Activated T-cell treated with anti-CD3 and anti-CD28 coated beads, Interleukin-2, amount 50 U/mL, for 24 hours (primary cell): ENCODE measurements at regions not wholly inside any gene's neighbourhood (a gene's known extent, or its start where the extent isn't known, plus 50 kb on each side); places are given as distances from the start of the nearest gene placed in this dataset.

Experiments
- DNase-seq: peaks from one replicate; pipeline ENCODE4 v3.0.0-alpha.2; 2020
- H3K27ac Mint-ChIP-seq: 2 replicates; pipeline ENCODE4 v1.8.0; 2020; ENCODE audit warnings: mild to moderate bottlenecking, mixed read lengths
- H3K27me3 Mint-ChIP-seq: 2 replicates; pipeline ENCODE4 v1.8.0; 2020; ENCODE audit warnings: mixed read lengths
- H3K36me3 Mint-ChIP-seq: 2 replicates; pipeline ENCODE4 v1.8.0; 2020; ENCODE audit warnings: low read depth, mixed read lengths
- H3K4me1 Mint-ChIP-seq: 2 replicates; pipeline ENCODE4 v1.8.0; 2020; ENCODE audit warnings: low read depth, mixed read lengths
- H3K4me3 Mint-ChIP-seq: 2 replicates; pipeline ENCODE4 v1.8.0; 2020; ENCODE audit warnings: mild to moderate bottlenecking, moderate library complexity, mixed read lengths
- H3K9me3 Mint-ChIP-seq: 2 replicates; pipeline ENCODE4 v1.8.0; 2020; ENCODE audit warnings: mixed read lengths

DNA sequence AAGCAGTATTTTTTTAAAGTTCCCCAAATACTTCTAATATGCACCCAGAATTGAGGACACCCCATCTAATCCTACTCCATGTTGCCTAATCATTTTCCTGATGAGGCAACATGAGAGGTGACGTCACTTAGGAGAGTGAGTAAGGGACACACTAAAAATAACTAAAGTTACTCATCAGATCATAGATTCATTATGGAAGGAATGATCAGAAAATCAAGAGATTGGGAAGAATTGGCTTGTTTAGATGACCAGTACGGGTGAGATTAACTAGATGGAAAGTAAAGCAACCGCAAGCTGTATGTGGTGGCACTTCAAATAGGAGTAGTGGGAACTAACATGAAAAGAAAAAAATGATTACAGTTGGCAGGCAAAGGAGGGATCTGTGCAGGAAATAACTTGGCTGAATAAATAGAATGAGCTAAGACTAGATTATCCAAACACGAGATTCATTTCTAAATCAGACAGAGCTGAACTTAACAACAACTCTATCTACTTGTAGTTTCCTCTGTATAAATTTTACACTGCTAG lies 61.4 kb upstream of the CXADR start:
- H3K4me1 Mint-ChIP-seq = peaks cover 8% of the 10 kb centered on the region
- no peak overlapping the region for H3K4me3 Mint-ChIP-seq
- peaks cover 5% of the 10 kb centered on the region for H3K27me3 Mint-ChIP-seq

DNA sequence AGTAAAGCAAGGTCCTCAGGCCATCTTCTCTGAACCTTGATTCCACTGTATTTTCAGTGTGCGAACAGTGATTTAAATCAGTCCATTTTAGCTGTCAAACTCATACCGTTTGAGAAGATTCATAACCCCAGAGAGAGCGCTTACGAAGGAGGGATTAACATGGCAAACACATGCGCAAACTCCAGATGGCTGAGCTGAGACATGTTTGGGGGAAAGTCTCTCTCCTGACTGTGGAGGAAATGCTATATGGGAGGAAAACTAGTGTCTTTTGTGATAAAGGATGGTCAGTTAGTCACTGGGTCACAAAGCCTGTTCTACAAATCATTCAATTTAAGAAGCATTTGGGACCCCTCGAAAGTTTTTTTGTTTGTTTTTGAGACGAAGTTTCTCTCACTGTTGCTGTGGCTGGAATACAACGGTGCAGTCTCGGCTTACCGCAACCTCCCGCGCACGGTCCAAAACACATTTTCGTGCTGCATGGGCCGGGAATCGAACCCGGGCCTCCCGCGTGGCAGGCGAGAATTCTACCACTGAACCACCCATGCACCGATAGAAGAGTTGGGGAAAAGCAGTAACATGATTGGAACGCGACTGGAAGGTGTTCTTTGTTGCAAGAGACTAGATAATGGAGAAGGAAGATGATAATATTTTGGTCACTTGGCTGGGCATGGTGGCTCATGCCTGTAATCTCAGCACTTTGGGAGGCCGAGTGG lies 58.4 kb upstream of the CXADR start:
- Mint-ChIP-seq H3K27me3 (peaks cover 15% of the 10 kb centered on the region), H3K27ac (peak overlapping the region; percentile 94), H3K4me3 (peak overlapping the region; percentile 64), H3K36me3 (no peaks in the 10 kb centered on the region), H3K4me1 (peaks cover 8% of the 10 kb centered on the region), H3K9me3 (no peaks in the 10 kb centered on the region)
- DNase-seq = peak; percentile 72

More for the DNA sequence above, 61.4 kb upstream of the CXADR start:
- no peaks in the 10 kb centered on the region for H3K9me3 Mint-ChIP-seq
- no peak overlapping the region for H3K27ac Mint-ChIP-seq
- no peaks in the 10 kb centered on the region for H3K36me3 Mint-ChIP-seq
- no peak for DNase-seq

DNA sequence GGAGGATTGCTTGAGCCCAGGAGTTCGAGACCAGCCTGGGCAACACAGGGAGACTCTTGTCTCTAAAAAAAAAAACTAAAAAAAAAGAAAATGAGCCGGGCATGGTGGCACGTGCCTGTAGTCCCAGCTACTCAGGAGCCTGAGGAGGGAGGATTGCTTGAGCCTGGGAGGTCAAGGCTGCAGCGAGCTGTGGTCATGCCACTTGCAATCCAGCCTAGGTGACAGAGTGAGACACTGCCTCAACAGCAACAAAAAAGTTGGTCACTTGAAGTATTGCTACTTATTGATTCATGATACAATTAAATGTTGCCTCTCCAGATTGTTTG lies 57.9 kb upstream of the CXADR start:
- no peaks in the 10 kb centered on the region for H3K36me3 Mint-ChIP-seq
- H3K27me3 Mint-ChIP-seq = peaks cover 16% of the 10 kb centered on the region
- H3K9me3 Mint-ChIP-seq = no peaks in the 10 kb centered on the region
- H3K4me3 Mint-ChIP-seq = peak overlapping the region; percentile 64
- no peak overlapping the region for H3K27ac Mint-ChIP-seq
- DNase-seq = no peak
- peaks cover 8% of the 10 kb centered on the region for H3K4me1 Mint-ChIP-seq

- Mint-ChIP-seq H3K27me3 (peaks cover 16% of the 10 kb centered on the region), H3K27ac (no peak overlapping the region), H3K4me1 (peaks cover 8% of the 10 kb centered on the region), H3K9me3 (no peaks in the 10 kb centered on the region), H3K36me3 (no peaks in the 10 kb centered on the region), H3K4me3 (no peak overlapping the region)
- no peak for DNase-seq
These were observed 57.4 kb upstream of the CXADR start for GRCh38 chr21:17455451-17455850.

GRCh38 chr21:17458279-17458678 lies 54.6 kb upstream of the CXADR start:
- Mint-ChIP-seq H3K4me1 (peaks cover 8% of the 10 kb centered on the region), H3K27ac (no peak overlapping the region), H3K4me3 (no peak overlapping the region), H3K27me3 (peaks cover 16% of the 10 kb centered on the region), H3K9me3 (no peaks in the 10 kb centered on the region), H3K36me3 (no peaks in the 10 kb centered on the region)
- DNase-seq = no peak

- no peak for DNase-seq
These were observed 52.7 kb upstream of the CXADR start for GRCh38 chr21:17460094-17460493.

DNA sequence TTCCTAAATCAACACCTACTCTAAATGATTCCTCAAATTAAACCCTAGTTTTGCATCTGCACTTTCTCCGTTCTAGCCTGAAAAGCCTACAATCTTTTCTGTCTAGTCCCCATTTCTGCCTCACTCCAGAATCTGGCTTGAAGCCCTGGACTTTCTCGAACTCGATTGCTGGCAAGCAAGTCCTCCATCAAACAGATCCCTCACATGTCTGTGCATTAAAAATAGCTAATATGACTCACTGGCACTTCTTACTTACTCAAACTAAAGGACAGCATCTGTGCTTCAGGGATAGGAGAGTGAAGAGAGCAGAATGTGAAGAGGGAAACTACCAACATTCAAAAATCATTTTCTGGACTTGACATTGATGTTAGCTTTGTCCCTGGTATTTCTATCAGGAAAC lies 51.8 kb upstream of the CXADR start:
- Mint-ChIP-seq H3K36me3 (no peaks in the 10 kb centered on the region), H3K27me3 (peaks cover 11% of the 10 kb centered on the region), H3K4me3 (no peak overlapping the region), H3K9me3 (no peaks in the 10 kb centered on the region), H3K4me1 (no peaks in the 10 kb centered on the region), H3K27ac (no peak overlapping the region)
- no peak for DNase-seq

More at GRCh38 chr21:17460094-17460493, 52.7 kb upstream of the CXADR start:
- peaks cover 11% of the 10 kb centered on the region for H3K27me3 Mint-ChIP-seq
- no peak overlapping the region for H3K4me3 Mint-ChIP-seq
- H3K4me1 Mint-ChIP-seq = no peaks in the 10 kb centered on the region
- H3K36me3 Mint-ChIP-seq = no peaks in the 10 kb centered on the region
- H3K27ac Mint-ChIP-seq = no peak overlapping the region
- H3K9me3 Mint-ChIP-seq = no peaks in the 10 kb centered on the region

DNA sequence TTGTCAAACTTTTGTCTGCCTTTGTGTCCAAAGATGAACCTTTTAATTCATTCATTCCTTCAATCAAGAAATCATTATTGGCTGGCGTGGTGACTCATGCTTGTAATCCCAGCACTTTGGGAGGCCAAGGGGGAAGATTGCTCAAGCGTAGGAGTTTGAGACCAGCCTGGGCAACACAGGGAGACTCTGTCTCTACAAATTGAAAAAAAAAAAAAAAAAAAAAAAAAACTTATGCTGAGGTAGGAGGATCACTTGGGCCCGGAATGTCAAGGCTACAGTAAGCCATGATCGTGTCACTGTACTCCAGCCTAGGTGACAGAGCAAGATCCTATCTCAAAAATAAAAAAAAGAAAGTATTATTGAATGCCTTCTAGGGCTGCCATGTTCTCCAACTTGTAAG lies 51.3 kb upstream of the CXADR start:
- Mint-ChIP-seq H3K9me3 (no peaks in the 10 kb centered on the region), H3K36me3 (no peaks in the 10 kb centered on the region), H3K27me3 (peaks cover 11% of the 10 kb centered on the region), H3K4me1 (no peaks in the 10 kb centered on the region), H3K27ac (no peak overlapping the region), H3K4me3 (no peak overlapping the region)
- DNase-seq = no peak

GRCh38 chr21:17462276-17462981 lies 50.4 kb upstream of the CXADR start:
- Mint-ChIP-seq H3K27ac (no peak overlapping the region), H3K36me3 (no peaks in the 10 kb centered on the region), H3K27me3 (peaks cover 11% of the 10 kb centered on the region)

More at GRCh38 chr21:17462276-17462981, 50.4 kb upstream of the CXADR start:
- Mint-ChIP-seq H3K9me3 (no peaks in the 10 kb centered on the region), H3K4me1 (no peaks in the 10 kb centered on the region), H3K4me3 (no peak overlapping the region)
- no peak for DNase-seq
